ENCODE measurements at regions not wholly inside any gene's neighbourhood (a gene's known extent, or its start where the extent isn't known, plus 50 kb on each side); places are given as distances from the start of the nearest gene placed in this dataset.
"Not testable (repeated sequence)": the region's sequence is repeated elsewhere in the genome, so short reads cannot be mapped to it uniquely, and the experiment has no call there.

- Mint-ChIP-seq H3K4me3 (no peak overlapping the region), H3K4me1 (ENCODE audit: low read depth) (no peaks in the 10 kb centered on the region), H3K9me3 (no peaks in the 10 kb centered on the region), H3K27ac (no peak overlapping the region), H3K27me3 (peaks cover 2% of the 10 kb centered on the region), H3K36me3 (no peaks in the 10 kb centered on the region)
- intact Hi-C loops (cut with micrococcal nuclease), result no loop called here
- DNase-seq, result no peak
- ChIA-PET CTCF (no interaction called here), POLR2A (no interaction called here)
Observed at GRCh38 chr11:45000918-45001317, 50.2 kb upstream of the TP53I11 start.

GRCh38 chr11:45001466-45002165 is 50.9 kb upstream of the TP53I11 start:
- intact Hi-C loops (cut with micrococcal nuclease), result no loop called here
- CTCF ChIA-PET, result no interaction called here

GRCh38 chr11:45005106-45005505 is 54.4 kb upstream of the TP53I11 start:
- CTCF ChIA-PET, result no interaction called here
- Mint-ChIP-seq H3K4me3 (no peak overlapping the region), H3K27me3 (peaks cover 2% of the 10 kb centered on the region), H3K36me3 (no peaks in the 10 kb centered on the region), H3K27ac (no peak overlapping the region), H3K9me3 (no peaks in the 10 kb centered on the region), H3K4me1 (ENCODE audit: low read depth) (no peaks in the 10 kb centered on the region)
- DNase-seq, result no peak
- POLR2A ChIA-PET, result no interaction called here
- intact Hi-C loops (cut with micrococcal nuclease), result no loop called here

More at GRCh38 chr11:45001466-45002165, 50.9 kb upstream of the TP53I11 start:
- POLR2A ChIA-PET, result no interaction called here
- no peak for DNase-seq
- Mint-ChIP-seq H3K36me3 (no peaks in the 10 kb centered on the region), H3K27ac (no peak overlapping the region), H3K4me1 (ENCODE audit: low read depth) (no peaks in the 10 kb centered on the region), H3K4me3 (no peak overlapping the region), H3K9me3 (no peaks in the 10 kb centered on the region), H3K27me3 (peaks cover 2% of the 10 kb centered on the region)

GRCh38 chr11:45007011-45007410 is 56.3 kb upstream of the TP53I11 start:
- H3K27me3 Mint-ChIP-seq, result no peaks in the 10 kb centered on the region
- no peaks in the 10 kb centered on the region for H3K36me3 Mint-ChIP-seq
- no peak overlapping the region for H3K27ac Mint-ChIP-seq
- CTCF ChIA-PET, result no interaction called here
- H3K4me1 Mint-ChIP-seq (ENCODE audit: low read depth), result no peaks in the 10 kb centered on the region
- H3K9me3 Mint-ChIP-seq, result no peaks in the 10 kb centered on the region
- no peak overlapping the region for H3K4me3 Mint-ChIP-seq
- POLR2A ChIA-PET, result no interaction called here
- intact Hi-C loops (cut with micrococcal nuclease), result no loop called here
- no peak for DNase-seq

GRCh38 chr11:45015983-45016382 is 65.3 kb upstream of the TP53I11 start:
- peaks cover 13% of the 10 kb centered on the region for H3K4me1 Mint-ChIP-seq (ENCODE audit: low read depth)
- H3K4me3 Mint-ChIP-seq; DNase-seq; intact Hi-C loops (cut with micrococcal nuclease); POLR2A ChIA-PET; H3K27ac Mint-ChIP-seq; H3K36me3 Mint-ChIP-seq: not testable (repeated sequence)
- CTCF ChIA-PET, result interaction anchor here (0.6 to 0.7 kb wide), 3 partner anchors 19 to 360 kb away, joined by 3 to 4 read pairs (median 3); no protein-coding TSS in a partner anchor
- peaks cover 11% of the 10 kb centered on the region for H3K27me3 Mint-ChIP-seq
- peaks cover 21% of the 10 kb centered on the region for H3K9me3 Mint-ChIP-seq

GRCh38 chr11:45016446-45016845 is 65.8 kb upstream of the TP53I11 start:
- intact Hi-C loops (cut with micrococcal nuclease), result not testable (repeated sequence)

GRCh38 chr11:45017329-45017728 is 66.6 kb upstream of the TP53I11 start:
- Mint-ChIP-seq H3K36me3 (no peaks in the 10 kb centered on the region), H3K4me3 (no peak overlapping the region), H3K9me3 (peaks cover 21% of the 10 kb centered on the region), H3K4me1 (ENCODE audit: low read depth) (peaks cover 12% of the 10 kb centered on the region), H3K27me3 (peaks cover 11% of the 10 kb centered on the region), H3K27ac (no peak overlapping the region)
- intact Hi-C loops (cut with micrococcal nuclease), result no loop called here
- POLR2A ChIA-PET, result no interaction called here
- DNase-seq, result no peak
- CTCF ChIA-PET, result no interaction called here

More at GRCh38 chr11:45016446-45016845, 65.8 kb upstream of the TP53I11 start:
- DNase-seq, H3K36me3 Mint-ChIP-seq, H3K4me3 Mint-ChIP-seq, POLR2A ChIA-PET, H3K27ac Mint-ChIP-seq: not testable (repeated sequence)
- Mint-ChIP-seq H3K9me3 (peaks cover 21% of the 10 kb centered on the region), H3K4me1 (ENCODE audit: low read depth) (peaks cover 13% of the 10 kb centered on the region), H3K27me3 (peaks cover 11% of the 10 kb centered on the region)
- CTCF ChIA-PET, result interaction anchor here (0.6 to 0.7 kb wide), 3 partner anchors 18 to 361 kb away, joined by 3 to 4 read pairs (median 3); no protein-coding TSS in a partner anchor

GRCh38 chr11:45021001-45021400 is 70.3 kb upstream of the TP53I11 start:
- peaks cover 8% of the 10 kb centered on the region for H3K4me1 Mint-ChIP-seq (ENCODE audit: low read depth)
- no peak overlapping the region for H3K4me3 Mint-ChIP-seq
- no peaks in the 10 kb centered on the region for H3K9me3 Mint-ChIP-seq
- no peak overlapping the region for H3K27ac Mint-ChIP-seq
- no peaks in the 10 kb centered on the region for H3K36me3 Mint-ChIP-seq
- DNase-seq, result no peak
- H3K27me3 Mint-ChIP-seq, result peaks cover 8% of the 10 kb centered on the region
- POLR2A ChIA-PET, result no interaction called here
- CTCF ChIA-PET, result no interaction called here
- intact Hi-C loops (cut with micrococcal nuclease), result no loop called here

- peaks cover 5% of the 10 kb centered on the region for H3K27me3 Mint-ChIP-seq
- H3K36me3 Mint-ChIP-seq, result no peaks in the 10 kb centered on the region
- H3K9me3 Mint-ChIP-seq, result no peaks in the 10 kb centered on the region
- peaks cover 10% of the 10 kb centered on the region for H3K4me1 Mint-ChIP-seq (ENCODE audit: low read depth)
- H3K4me3 Mint-ChIP-seq, result no peak overlapping the region
- H3K27ac Mint-ChIP-seq, result no peak overlapping the region
- ChIA-PET POLR2A (no interaction called here), CTCF (no interaction called here)
- DNase-seq, result no peak
- intact Hi-C loops (cut with micrococcal nuclease), result no loop called here
Observed at GRCh38 chr11:45021692-45022141, 71.0 kb upstream of the TP53I11 start.

GRCh38 chr11:45022294-45023064 is 71.8 kb upstream of the TP53I11 start:
- CTCF ChIA-PET, result no interaction called here
- no peak overlapping the region for H3K4me3 Mint-ChIP-seq
- peaks cover 10% of the 10 kb centered on the region for H3K4me1 Mint-ChIP-seq (ENCODE audit: low read depth)
- peaks cover 5% of the 10 kb centered on the region for H3K27me3 Mint-ChIP-seq
- intact Hi-C loops (cut with micrococcal nuclease), result no loop called here
- DNase-seq, result no peak
- POLR2A ChIA-PET, result no interaction called here
- no peaks in the 10 kb centered on the region for H3K36me3 Mint-ChIP-seq
- no peaks in the 10 kb centered on the region for H3K9me3 Mint-ChIP-seq
- H3K27ac Mint-ChIP-seq, result no peak overlapping the region

- no peak for DNase-seq
- Mint-ChIP-seq H3K36me3 (no peaks in the 10 kb centered on the region), H3K4me3 (no peak overlapping the region), H3K4me1 (ENCODE audit: low read depth) (peaks cover 10% of the 10 kb centered on the region), H3K27ac (no peak overlapping the region), H3K9me3 (no peaks in the 10 kb centered on the region), H3K27me3 (peaks cover 5% of the 10 kb centered on the region)
- intact Hi-C loops (cut with micrococcal nuclease), result no loop called here
- ChIA-PET CTCF (no interaction called here), POLR2A (no interaction called here)
Observed at GRCh38 chr11:45023065-45023365, 72.3 kb upstream of the TP53I11 start.

- H3K27ac Mint-ChIP-seq, result no peak overlapping the region
- CTCF ChIA-PET, result no interaction called here
Observed at GRCh38 chr11:45024316-45024715, 73.6 kb upstream of the TP53I11 start.

More at GRCh38 chr11:45024316-45024715, 73.6 kb upstream of the TP53I11 start:
- Mint-ChIP-seq H3K36me3 (no peaks in the 10 kb centered on the region), H3K4me1 (ENCODE audit: low read depth) (peaks cover 10% of the 10 kb centered on the region), H3K27me3 (peaks cover 3% of the 10 kb centered on the region), H3K4me3 (no peak overlapping the region), H3K9me3 (no peaks in the 10 kb centered on the region)
- intact Hi-C loops (cut with micrococcal nuclease), result no loop called here
- DNase-seq, result no peak
- POLR2A ChIA-PET, result interaction anchor here (0.6 kb wide), 1 partner anchor 19 kb away, joined by 3 read pairs; no protein-coding TSS in a partner anchor

All from activated CD4-positive, alpha-beta memory T cell treated with anti-CD3 and anti-CD28 coated beads for 36 hours (primary cell).